Bronchial epithelial cell (primary cell): ENCODE measurements at regions not wholly inside any gene's neighbourhood (a gene's known extent, or its start where the extent isn't known, plus 50 kb on each side); places are given as distances from the start of the nearest gene placed in this dataset.
A peak's percentile ranks its signal among the peaks of the same experiment; 100 is the strongest.

Source experiments
- DNase-seq: peaks from one replicate; pipeline ENCODE4 v3.0.0-alpha.2; 2010; ENCODE audit warnings: low read depth
- FAIRE-seq: peaks from 2 replicates; lab custom pipeline; 2011; peaks lifted over from hg19 to GRCh38; lab: Jason Lieb, UNC
- H3K27me3 ChIP-seq: 2 replicates; pipeline ENCODE4 v1.5.1; 2011; ENCODE audit warnings: low read length; ENCODE audit not compliant: control insufficient read depth, insufficient read depth
- H3K36me3 ChIP-seq: 2 replicates; pipeline ENCODE4 v1.5.1; 2011; ENCODE audit warnings: low read length; ENCODE audit not compliant: control insufficient read depth, insufficient read depth
- H3K4me3 ChIP-seq: 2 replicates; pipeline ENCODE4 v1.5.1; 2011; ENCODE audit warnings: mild to moderate bottlenecking, low read depth, low read length, control low read depth
- TF ChIP-seq, protein P1 (sequence below): IDR thresholded peaks from 2 replicates; pipeline ENCODE4 v1.5.1; 2011; ENCODE audit warnings: mild to moderate bottlenecking, moderate library complexity, low read length, control low read depth, inconsistent platforms; ENCODE audit not compliant: insufficient read depth, severe bottlenecking

DNA sequence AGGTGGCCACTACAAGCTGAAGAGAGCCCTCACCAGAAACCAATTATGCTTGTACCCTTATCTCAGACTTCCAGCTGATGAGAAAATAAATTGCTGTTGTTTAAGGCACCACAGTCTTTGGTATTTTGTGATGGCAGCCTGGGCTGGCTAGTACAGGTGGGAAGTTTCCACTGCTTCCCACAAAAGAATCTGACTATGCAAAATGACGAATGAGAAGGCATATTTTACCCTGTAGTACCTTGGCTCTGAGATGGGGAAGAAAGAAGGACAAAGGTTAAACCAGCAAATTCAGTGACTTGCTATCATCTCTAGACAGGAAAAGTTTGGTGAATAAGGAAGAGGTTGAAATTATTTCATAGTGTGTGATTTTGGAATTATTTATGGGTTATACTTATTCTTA, 112.8 kb upstream of the ELL2 start:
- FAIRE-seq (no peak), DNase-seq (no peak)
- no peaks in the 10 kb centered on the region for H3K36me3 ChIP-seq
- H3K27me3 ChIP-seq = no peaks in the 10 kb centered on the region
- TF ChIP-seq, protein P1, sequence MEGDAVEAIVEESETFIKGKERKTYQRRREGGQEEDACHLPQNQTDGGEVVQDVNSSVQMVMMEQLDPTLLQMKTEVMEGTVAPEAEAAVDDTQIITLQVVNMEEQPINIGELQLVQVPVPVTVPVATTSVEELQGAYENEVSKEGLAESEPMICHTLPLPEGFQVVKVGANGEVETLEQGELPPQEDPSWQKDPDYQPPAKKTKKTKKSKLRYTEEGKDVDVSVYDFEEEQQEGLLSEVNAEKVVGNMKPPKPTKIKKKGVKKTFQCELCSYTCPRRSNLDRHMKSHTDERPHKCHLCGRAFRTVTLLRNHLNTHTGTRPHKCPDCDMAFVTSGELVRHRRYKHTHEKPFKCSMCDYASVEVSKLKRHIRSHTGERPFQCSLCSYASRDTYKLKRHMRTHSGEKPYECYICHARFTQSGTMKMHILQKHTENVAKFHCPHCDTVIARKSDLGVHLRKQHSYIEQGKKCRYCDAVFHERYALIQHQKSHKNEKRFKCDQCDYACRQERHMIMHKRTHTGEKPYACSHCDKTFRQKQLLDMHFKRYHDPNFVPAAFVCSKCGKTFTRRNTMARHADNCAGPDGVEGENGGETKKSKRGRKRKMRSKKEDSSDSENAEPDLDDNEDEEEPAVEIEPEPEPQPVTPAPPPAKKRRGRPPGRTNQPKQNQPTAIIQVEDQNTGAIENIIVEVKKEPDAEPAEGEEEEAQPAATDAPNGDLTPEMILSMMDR = no peak
- no peak overlapping the region for H3K4me3 ChIP-seq

DNA sequence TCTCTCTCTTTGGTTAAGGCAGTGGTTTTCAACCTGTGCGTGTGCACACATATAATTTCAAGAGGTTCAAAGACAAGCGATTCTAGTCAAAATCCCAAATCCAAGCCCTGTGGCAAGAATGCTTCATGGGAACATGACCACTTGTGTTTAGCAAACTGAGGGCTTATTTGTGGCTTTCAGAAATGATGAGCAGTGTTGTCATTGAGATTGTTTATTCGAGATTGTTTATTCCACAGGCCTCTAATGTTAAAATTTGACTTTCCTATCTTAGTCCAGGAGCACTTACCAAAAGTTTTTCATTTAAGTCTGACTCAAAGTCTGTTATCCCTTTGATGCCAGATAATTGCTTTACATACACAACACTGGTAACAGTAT, 111.1 kb upstream of the ELL2 start:
- FAIRE-seq = no peak
- TF ChIP-seq, protein P1 = no peak
- no peaks in the 10 kb centered on the region for H3K27me3 ChIP-seq
- H3K36me3 ChIP-seq = no peaks in the 10 kb centered on the region
- no peak for DNase-seq
- H3K4me3 ChIP-seq = no peak overlapping the region

DNA sequence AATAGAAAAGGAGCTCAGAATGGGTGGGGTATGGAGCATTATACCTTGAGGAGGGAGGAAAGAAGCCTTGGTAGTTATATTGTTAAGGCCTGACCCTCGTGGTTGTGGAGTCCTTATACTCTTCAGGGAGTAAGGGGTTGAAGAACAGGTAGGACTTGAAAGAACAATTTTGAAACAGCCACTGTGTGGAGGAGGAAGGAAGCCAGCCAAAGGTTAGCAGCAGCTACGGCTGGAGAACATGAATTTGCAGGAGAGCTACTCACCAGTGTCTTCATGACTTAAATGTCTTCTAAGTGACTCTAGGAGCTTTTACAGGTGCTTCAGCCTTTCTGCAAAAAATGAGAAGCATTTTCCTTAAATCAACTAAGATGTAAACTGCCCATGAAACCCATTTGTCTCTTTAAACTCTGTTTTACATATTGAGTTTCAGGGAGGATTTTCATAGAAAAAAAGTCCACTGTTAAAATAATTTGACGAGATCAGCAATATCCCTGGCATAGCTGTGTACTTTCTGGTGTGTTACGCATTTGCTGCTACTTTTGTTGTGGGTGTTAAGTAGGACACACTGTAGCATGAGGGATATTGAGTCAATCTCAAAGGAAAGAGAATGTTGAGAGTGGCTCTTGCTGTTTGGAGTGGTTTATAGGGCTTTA, 110.6 kb upstream of the ELL2 start:
- DNase-seq (no peak), FAIRE-seq (no peak)
- no peaks in the 10 kb centered on the region for H3K27me3 ChIP-seq
- no peaks in the 10 kb centered on the region for H3K36me3 ChIP-seq
- TF ChIP-seq, protein P1 = no peak
- H3K4me3 ChIP-seq = no peak overlapping the region

DNA sequence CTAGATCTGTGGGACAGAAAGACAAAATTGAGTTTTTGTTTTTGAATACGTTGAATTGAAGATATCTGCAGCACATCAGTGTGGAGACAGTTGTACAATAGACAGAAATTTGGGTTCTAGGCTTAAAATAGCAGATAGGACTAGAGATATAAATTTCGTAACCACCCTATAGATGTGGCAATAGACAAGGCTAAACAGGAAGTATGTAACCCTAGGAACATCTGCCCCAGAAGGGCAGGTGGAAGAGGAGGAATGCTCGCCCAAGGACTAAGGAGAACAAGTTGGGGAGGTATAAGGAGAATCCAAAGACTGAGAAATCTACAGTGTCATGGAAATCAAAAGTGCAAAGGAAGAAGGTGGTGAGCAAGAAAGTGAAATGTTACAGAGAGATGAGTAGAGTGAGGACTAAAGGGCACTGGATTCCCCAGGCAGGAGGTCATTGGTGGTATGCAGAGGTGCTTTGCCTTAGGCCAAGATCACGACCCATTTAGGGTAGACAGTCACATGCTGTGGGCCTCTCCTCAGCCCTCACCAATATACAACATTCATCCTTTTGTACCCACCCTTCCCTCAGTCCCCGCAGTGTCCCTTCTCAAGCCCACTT, 109.1 kb upstream of the ELL2 start:
- no peak for FAIRE-seq
- DNase-seq = no peak

DNA sequence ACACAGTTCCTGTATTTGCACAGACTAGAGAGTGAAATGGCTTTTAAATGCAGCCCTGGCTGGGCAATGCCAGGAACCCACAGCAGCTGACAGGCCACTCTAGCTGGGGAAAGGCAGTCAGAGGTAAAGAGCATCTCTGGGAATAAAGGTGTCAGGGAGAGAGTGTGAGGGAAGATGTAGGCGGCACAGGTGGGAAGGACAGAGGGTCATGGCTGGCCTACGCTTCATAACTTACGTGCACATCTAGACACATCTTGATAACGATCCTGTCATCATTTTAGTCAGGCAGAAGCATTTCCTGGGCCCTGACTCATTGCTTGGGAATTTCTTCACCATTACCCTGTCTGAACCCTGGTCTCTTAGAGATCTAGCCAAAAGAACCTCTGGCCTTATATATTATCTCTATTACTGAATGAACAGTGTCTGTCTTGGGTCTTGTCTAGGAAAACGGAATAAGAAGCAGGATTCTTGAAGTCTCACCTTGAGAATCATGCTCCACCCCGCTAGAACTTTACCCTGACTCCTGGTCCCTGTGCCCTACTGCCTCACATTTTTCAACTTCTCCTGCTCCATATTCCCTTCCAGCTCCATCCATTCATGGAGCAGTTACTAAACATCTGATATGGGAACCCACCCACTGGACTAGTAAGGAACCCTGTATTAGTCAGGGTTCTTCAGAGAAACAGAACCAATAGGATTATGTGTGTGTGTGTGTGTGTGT, 106.4 kb upstream of the ELL2 start:
- H3K36me3 ChIP-seq = no peaks in the 10 kb centered on the region
- H3K4me3 ChIP-seq = no peak overlapping the region
- no peaks in the 10 kb centered on the region for H3K27me3 ChIP-seq
- DNase-seq (peak; percentile 97), FAIRE-seq (no peak)
- TF ChIP-seq, protein P1 = no peak

More for the DNA sequence above, 109.1 kb upstream of the ELL2 start:
- Histone ChIP-seq H3K4me3 (no peak overlapping the region), H3K36me3 (no peaks in the 10 kb centered on the region), H3K27me3 (no peaks in the 10 kb centered on the region)
- TF ChIP-seq, protein P1 = no peak
